Transverse colon (tissue), 4 donors: ENCODE measurements at regions not wholly inside any gene's neighbourhood (a gene's known extent, or its start where the extent isn't known, plus 50 kb on each side); places are given as distances from the start of the nearest gene placed in this dataset.

Source experiments
- DNase-seq: peaks from one replicate; pipeline ENCODE4 v3.0.0-alpha.2; 2019
- H3K27ac ChIP-seq, 4 donors: fragments of 200-600 bp; sonication (generic); 2 replicates each; pipeline ENCODE4 v1.5.1; 2016 to 2018; ENCODE audit warnings: inconsistent platforms in 4 of 4
- H3K27me3 ChIP-seq: fragments of 200-600 bp; sonication (generic); 2 replicates; pipeline ENCODE4 v1.5.1; 2017; ENCODE audit warnings: inconsistent platforms
- H3K36me3 ChIP-seq, 4 donors: fragments of 200-600 bp; sonication (generic); 2 replicates each; pipeline ENCODE4 v1.5.1; 2017 to 2019; ENCODE audit warnings: inconsistent platforms in 4 of 4
- H3K4me1 ChIP-seq, 4 donors: fragments of 200-600 bp; sonication (generic); 2 replicates each; pipeline ENCODE4 v1.5.1; 2017 to 2020; ENCODE audit warnings: inconsistent platforms in 4 of 4
- H3K4me3 ChIP-seq, 4 donors: fragments of 200-600 bp; sonication (generic); 1 replicate in 1 of 4; 2 replicates in 3 of 4; pipeline versions ENCODE4 v1.5.1 to v1.6.1; 2017 to 2019; ENCODE audit warnings: inconsistent platforms in 4 of 4
- H3K9me3 ChIP-seq, 2 donors: fragments of 200-600 bp; sonication (generic); 2 replicates each; pipeline ENCODE4 v1.5.1; 2017 to 2019; ENCODE audit warnings: inconsistent platforms in 2 of 2
- CTCF ChIP-seq, 5 experiments: fragments of 200-600 bp in 3 of 5; fragments of 450-650 bp in 2 of 5; sonication (generic) in 3 of 5; IDR thresholded peaks; 1 replicate in 2 of 5; 2 replicates in 3 of 5; pipeline ENCODE4 v1.5.1; 2016 to 2017; ENCODE audit warnings: antibody characterized with exemption in 5 of 5, inconsistent platforms in 3 of 5, mild to moderate bottlenecking in 2 of 5, moderate library complexity in 1 of 5
- EP300 ChIP-seq: sonication (generic); formaldehyde crosslinking; IDR thresholded peaks from one replicate; pipeline ENCODE4 v1.6.1; 2017; ENCODE audit warnings: antibody characterized with exemption, low read depth
- POLR2A ChIP-seq: fragments of 450-650 bp; IDR thresholded peaks from one replicate; pipeline ENCODE4 v1.6.1; 2016; ENCODE audit warnings: antibody characterized with exemption, mild to moderate bottlenecking, moderate library complexity
- POLR2AphosphoS5 ChIP-seq, 3 donors: sonication (generic); formaldehyde crosslinking; IDR thresholded peaks; one replicate each; pipeline ENCODE4 v1.6.1; 2016; ENCODE audit warnings: antibody characterized with exemption in 3 of 3
- WGBS, 2 donors: methylation state at CpG; one replicate each; pipeline ENCODE4 v1.1.5; 2018; ENCODE audit warnings: low coverage in 1 of 2; 5-methylcytosine and 5-hydroxymethylcytosine counted together
- in situ Hi-C, 4 donors: fragments of 200-750 bp; cut with MboI; loops; one replicate each; pipeline versions ENCODE4 v1.15.0 to v1.15.1; 2017; ENCODE audit warnings: low sequenced_read_pairs in 3 of 4, low pct_ligation_motif_present in 1 of 4, low pct_unique_long_range_greater_than_20kb in 1 of 4
- intact Hi-C: fragments of 100-400 bp; cut with DNase I; formaldehyde crosslinking; loops from one replicate; pipeline ENCODE4 v1.15.1; 2023; ENCODE audit warnings: low total_unique reads

DNA sequence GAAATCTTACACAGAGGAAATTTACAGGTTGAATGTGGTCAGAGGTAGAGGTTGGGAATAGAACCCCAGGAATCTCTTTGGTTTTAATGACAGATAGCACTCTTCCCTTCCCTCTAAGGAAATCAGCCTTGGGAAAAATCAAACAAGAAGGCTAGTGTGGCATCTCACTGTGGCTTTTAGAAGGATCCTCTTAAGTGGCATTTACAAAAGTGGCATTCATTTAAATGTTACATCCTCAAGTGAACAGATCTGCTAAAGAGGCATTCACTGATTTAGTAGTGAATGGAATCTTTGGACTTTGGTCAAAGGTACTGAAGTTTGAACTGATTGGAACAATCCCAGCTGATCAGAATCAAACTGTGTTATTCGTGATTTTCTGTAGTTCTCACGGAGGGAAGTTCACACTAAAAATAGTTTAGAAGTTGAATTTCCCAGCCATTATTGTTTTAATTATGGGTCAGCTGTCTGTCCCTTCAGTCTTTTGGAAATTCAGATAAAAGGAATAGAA is 136.5 kb upstream of the FN1 start:
- H3K36me3 ChIP-seq = no peaks in the 10 kb centered on the region

GRCh38 chr2:215571689-215572088 is 135.8 kb upstream of the FN1 start:
- Histone ChIP-seq H3K9me3 (no peaks in the 10 kb centered on the region), H3K4me1 (no peaks in the 10 kb centered on the region), H3K27me3 (no peaks in the 10 kb centered on the region), H3K36me3 (no peaks in the 10 kb centered on the region), H3K4me3 (no peak overlapping the region), H3K27ac (no peak overlapping the region)
- TF ChIP-seq EP300 = no peak
- no peak for TF ChIP-seq CTCF (IDR thresholded peaks at IDR 0.05)
- TF ChIP-seq POLR2AphosphoS5 (IDR thresholded peaks at IDR 0.05) = no peak
- no peak for TF ChIP-seq POLR2A
- intact Hi-C loops (no loop called here), in situ Hi-C loops (no loop called here)
- DNase-seq = no peak
- 23 to 43% methylated on average over 1 of the region's 1 CpG for WGBS, 2 donors

More for the DNA sequence above, 136.5 kb upstream of the FN1 start:
- Histone ChIP-seq H3K9me3 (no peaks in the 10 kb centered on the region), H3K27me3 (no peaks in the 10 kb centered on the region), H3K27ac (no peak overlapping the region), H3K4me3 (no peak overlapping the region), H3K4me1 (no peaks in the 10 kb centered on the region)
- no peak for TF ChIP-seq POLR2A
- no peak for TF ChIP-seq CTCF (IDR thresholded peaks at IDR 0.05)
- TF ChIP-seq POLR2AphosphoS5 (IDR thresholded peaks at IDR 0.05) = no peak
- no peak for TF ChIP-seq EP300
- in situ Hi-C loops = no loop called here
- DNase-seq = no peak
- intact Hi-C loops = no loop called here
- 62 to 82% methylated on average over 2 of the region's 2 CpGs for WGBS, 2 donors

DNA sequence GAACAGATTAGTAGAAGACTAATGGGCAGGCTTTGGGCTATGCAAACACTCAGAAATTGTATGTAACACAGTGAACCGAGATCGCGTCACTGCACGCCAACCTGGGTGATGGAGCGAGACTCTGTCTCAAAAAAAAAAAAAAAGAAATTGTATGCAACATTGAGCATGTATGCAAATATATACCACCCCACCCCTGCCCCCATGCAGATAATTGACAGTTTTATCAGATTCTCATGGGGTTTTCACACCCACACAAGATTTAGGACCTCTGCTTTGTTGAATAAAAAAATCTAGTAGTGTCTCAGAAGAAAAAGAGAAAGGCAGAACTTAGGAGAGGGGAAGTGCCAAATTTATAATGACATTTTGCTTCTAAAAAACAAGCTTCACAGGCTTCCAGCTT is 131.6 kb upstream of the FN1 start:
- no peak overlapping the region for H3K4me3 ChIP-seq
- H3K4me1 ChIP-seq = no peaks in the 10 kb centered on the region
- H3K27me3 ChIP-seq = no peaks in the 10 kb centered on the region
- WGBS, 2 donors = 77% methylated on average over 5 of the region's 5 CpGs; no CpG with 5 or more reads in 1 of the 2 donors
- H3K9me3 ChIP-seq = no peaks in the 10 kb centered on the region
- intact Hi-C loops (no loop called here), in situ Hi-C loops (no loop called here)
- no peak for TF ChIP-seq CTCF (IDR thresholded peaks at IDR 0.05)
- no peak for TF ChIP-seq EP300
- TF ChIP-seq POLR2AphosphoS5 (IDR thresholded peaks at IDR 0.05) = no peak
- TF ChIP-seq POLR2A = no peak
- H3K36me3 ChIP-seq = no peaks in the 10 kb centered on the region
- H3K27ac ChIP-seq = no peak overlapping the region
- DNase-seq = no peak

GRCh38 chr2:215565897-215566296 is 130.0 kb upstream of the FN1 start:
- no peak overlapping the region for H3K4me3 ChIP-seq
- H3K36me3 ChIP-seq = no peaks in the 10 kb centered on the region
- TF ChIP-seq POLR2AphosphoS5 (IDR thresholded peaks at IDR 0.05) (no peak), CTCF (IDR thresholded peaks at IDR 0.05) (no peak), POLR2A (no peak), EP300 (no peak)
- intact Hi-C loops = no loop called here
- no peak for DNase-seq
- H3K27ac ChIP-seq = no peak overlapping the region
- 92 to 100% methylated on average over 2 of the region's 2 CpGs for WGBS, 2 donors
- H3K9me3 ChIP-seq = no peaks in the 10 kb centered on the region
- no peaks in the 10 kb centered on the region for H3K27me3 ChIP-seq
- in situ Hi-C loops = no loop called here
- no peaks in the 10 kb centered on the region for H3K4me1 ChIP-seq
